DND-41 (cell line): ENCODE measurements at regions not wholly inside any gene's neighbourhood (a gene's known extent, or its start where the extent isn't known, plus 50 kb on each side); places are given as distances from the start of the nearest gene placed in this dataset.
"Not testable (repeated sequence)": the region's sequence is repeated elsewhere in the genome, so short reads cannot be mapped to it uniquely, and the experiment has no call there.

Experiments
- ATAC-seq: fragments of 200-7000 bp; cut with Tn5 transposase; 3 replicates; pipeline ENCODE4 v1.9.1; 2021; ENCODE audit warnings: low read depth; ENCODE audit not compliant: insufficient read depth
- DNase-seq: peaks from one replicate; pipeline ENCODE4 v3.0.0-alpha.2; 2020
- H2AFZ ChIP-seq: 2 replicates; pipeline ENCODE4 v1.6.0; 2012; ENCODE audit warnings: low read depth, low read length
- H3K27ac ChIP-seq: 2 replicates; pipeline ENCODE4 v1.5.1; 2012; ENCODE audit warnings: low read length, inconsistent platforms
- H3K27me3 ChIP-seq: fragments of 200-600 bp; sonication (generic); 2 replicates; pipeline ENCODE4 v1.6.0; 2012; ENCODE audit warnings: low read length, mild to moderate bottlenecking, inconsistent platforms; ENCODE audit not compliant: insufficient read depth, poor library complexity
- H3K36me3 ChIP-seq: 2 replicates; pipeline ENCODE4 v1.5.1; 2012; ENCODE audit warnings: low read length, inconsistent platforms; ENCODE audit not compliant: insufficient read depth
- H3K4me1 ChIP-seq: 2 replicates; pipeline ENCODE4 v1.5.1; 2012; ENCODE audit warnings: mild to moderate bottlenecking, low read length; ENCODE audit not compliant: insufficient read depth
- H3K4me2 ChIP-seq: 2 replicates; pipeline ENCODE4 v1.6.0; 2012; ENCODE audit warnings: mild to moderate bottlenecking, moderate library complexity, low read length, inconsistent platforms; ENCODE audit not compliant: insufficient read depth
- H3K4me3 ChIP-seq, 2 experiments: fragments of 200-600 bp in 1 of 2; shearing (Covaris generic) in 1 of 2; 2 replicates each; pipeline ENCODE4 v1.5.1; 2012 to 2016; ENCODE audit warnings: inconsistent platforms in 2 of 2, low read length in 2 of 2, mild to moderate bottlenecking in 2 of 2, low read depth in 1 of 2, moderate library complexity in 1 of 2
- H3K79me2 ChIP-seq: 2 replicates; pipeline ENCODE4 v1.6.0; 2012; ENCODE audit warnings: low read length, inconsistent platforms; ENCODE audit not compliant: insufficient read depth
- H3K9ac ChIP-seq: 2 replicates; pipeline ENCODE4 v1.6.0; 2012; ENCODE audit warnings: low read depth, mild to moderate bottlenecking, inconsistent platforms, low read length, moderate library complexity
- H3K9me3 ChIP-seq: 2 replicates; pipeline ENCODE4 v1.5.1; 2012; ENCODE audit warnings: low read length, moderate library complexity, mild to moderate bottlenecking, inconsistent platforms; ENCODE audit not compliant: insufficient read depth, severe bottlenecking
- H4K20me1 ChIP-seq: 2 replicates; pipeline ENCODE4 v1.6.0; 2012; ENCODE audit warnings: low read length; ENCODE audit not compliant: insufficient read depth
- CTCF ChIP-seq: IDR thresholded peaks from 2 replicates; pipeline ENCODE4 v1.5.1; 2012; ENCODE audit warnings: borderline replicate concordance, low read length, moderate library complexity, mild to moderate bottlenecking; ENCODE audit not compliant: poor library complexity, severe bottlenecking; ENCODE audit errors: extremely low read depth
- EZH2 ChIP-seq: IDR thresholded peaks from 3 replicates; pipeline ENCODE4 v1.6.1; 2012; ENCODE audit warnings: borderline replicate concordance, low read depth, mild to moderate bottlenecking, moderate library complexity, low read length, inconsistent platforms; ENCODE audit not compliant: severe bottlenecking

GRCh38 chr4:143819029-143819428, 86.3 kb downstream of the GYPE start:
- H2AFZ ChIP-seq: no peak overlapping the region
- H3K4me2 ChIP-seq: no peak overlapping the region
- no peak overlapping the region for H3K9ac ChIP-seq
- no peak overlapping the region for H3K27ac ChIP-seq
- no peaks in the 10 kb centered on the region for H4K20me1 ChIP-seq
- no peak for TF ChIP-seq CTCF
- TF ChIP-seq EZH2: no peak
- no peaks in the 10 kb centered on the region for H3K36me3 ChIP-seq
- ATAC-seq (no peak), DNase-seq (no peak)
- no peaks in the 10 kb centered on the region for H3K27me3 ChIP-seq
- no peaks in the 10 kb centered on the region for H3K9me3 ChIP-seq
- no peak overlapping the region for H3K4me3 ChIP-seq
- H3K4me1 ChIP-seq: peaks cover 7% of the 10 kb centered on the region; the same call in 1 of the 2 replicates
- no peaks in the 10 kb centered on the region for H3K79me2 ChIP-seq

- H3K36me3 ChIP-seq, H3K9me3 ChIP-seq, H3K27me3 ChIP-seq, H3K27ac ChIP-seq, H3K4me1 ChIP-seq, H3K9ac ChIP-seq, H4K20me1 ChIP-seq, H3K4me3 ChIP-seq, H3K4me2 ChIP-seq, H3K79me2 ChIP-seq, H2AFZ ChIP-seq, DNase-seq: not testable (repeated sequence)
- peak; percentile 61 for ATAC-seq
Measured at GRCh38 chr4:143817866-143818265, 87.5 kb downstream of the GYPE start.

- not testable (repeated sequence) for H3K4me3 ChIP-seq, H4K20me1 ChIP-seq, H3K4me2 ChIP-seq, H2AFZ ChIP-seq, H3K79me2 ChIP-seq, DNase-seq, H3K27me3 ChIP-seq, H3K9me3 ChIP-seq, H3K4me1 ChIP-seq, H3K36me3 ChIP-seq, H3K9ac ChIP-seq, H3K27ac ChIP-seq
- ATAC-seq: 0 out of 3 replicates have a peak, but pooled peaks have one; percentile 24
Measured at GRCh38 chr4:143815375-143815774, 90.0 kb downstream of the GYPE start.

- H2AFZ ChIP-seq, H3K4me2 ChIP-seq, H3K27ac ChIP-seq, H3K36me3 ChIP-seq, H3K9ac ChIP-seq, H4K20me1 ChIP-seq, ATAC-seq, DNase-seq, H3K79me2 ChIP-seq, H3K4me3 ChIP-seq, H3K27me3 ChIP-seq, H3K9me3 ChIP-seq, H3K4me1 ChIP-seq: not testable (repeated sequence)
Measured at GRCh38 chr4:143813431-143814154, 91.8 kb downstream of the GYPE start.

- ATAC-seq, H3K9me3 ChIP-seq, H2AFZ ChIP-seq, H3K4me1 ChIP-seq, H3K36me3 ChIP-seq, H3K79me2 ChIP-seq, H3K27me3 ChIP-seq, H4K20me1 ChIP-seq, DNase-seq, H3K9ac ChIP-seq, H3K4me3 ChIP-seq, H3K4me2 ChIP-seq, H3K27ac ChIP-seq: not testable (repeated sequence)
Measured at GRCh38 chr4:143791693-143792092, 91.2 kb upstream of the FREM3 start.

GRCh38 chr4:143790425-143790824, 90.0 kb upstream of the FREM3 start:
- H3K27me3 ChIP-seq, ATAC-seq, H3K27ac ChIP-seq, H3K4me3 ChIP-seq, H3K9ac ChIP-seq, H2AFZ ChIP-seq, H3K36me3 ChIP-seq, DNase-seq, H3K9me3 ChIP-seq, H3K4me2 ChIP-seq, H4K20me1 ChIP-seq, H3K79me2 ChIP-seq, H3K4me1 ChIP-seq: not testable (repeated sequence)

- not testable (repeated sequence) for H3K4me2 ChIP-seq, H2AFZ ChIP-seq, H3K9ac ChIP-seq, H3K4me3 ChIP-seq, H3K79me2 ChIP-seq, DNase-seq, H3K4me1 ChIP-seq, H4K20me1 ChIP-seq, H3K9me3 ChIP-seq, H3K27me3 ChIP-seq, H3K36me3 ChIP-seq, H3K27ac ChIP-seq, ATAC-seq
Measured at GRCh38 chr4:143789618-143790017, 89.1 kb upstream of the FREM3 start.
